ENCODE measurements at regions not wholly inside any gene's neighbourhood (a gene's known extent, or its start where the extent isn't known, plus 50 kb on each side); places are given as distances from the start of the nearest gene placed in this dataset.

- TF ChIP-seq EZH2 (IDR thresholded peaks at IDR 0.05; ENCODE audit: borderline replicate concordance, low read depth, low read length, severe bottlenecking) (no peak), MYC (IDR thresholded peaks at IDR 0.05; ENCODE audit: low read depth, low read length) (no peak), MAX (IDR thresholded peaks at IDR 0.05; ENCODE audit: insufficient read depth, insufficient read length) (no peak), POLR2A (IDR thresholded peaks at IDR 0.05; ENCODE audit: low read depth, low read length) (no peak)
- dilution Hi-C loops (cut with MboI; ENCODE audit: extremely low pct_ligation_motif_present, low sequenced_read_pairs) (no loop called here), intact Hi-C loops (cut with micrococcal nuclease) (no loop called here)
- Histone ChIP-seq H3K9me1 (replicated peaks; ENCODE audit: control insufficient read depth, extremely low read depth, insufficient read depth, low read length) (no peaks in the 10 kb centered on the region), H3K9ac (replicated peaks; ENCODE audit: extremely low read depth, insufficient read depth, low read length) (no peak overlapping the region), H3K4me3 (replicated peaks in 1 of 3; ENCODE audit: insufficient read depth in 1 of 3, low read depth in 1 of 3, low read length in 3 of 3) (no peak overlapping the region), H3K9me3 (replicated peaks; ENCODE audit: control insufficient read depth, insufficient read depth, low read length) (no peaks in the 10 kb centered on the region), H3K79me2 (ENCODE audit: control insufficient read depth, insufficient read depth, low read length) (no peaks in the 10 kb centered on the region), H3K4me2 (ENCODE audit: insufficient read depth, low read length) (no peak overlapping the region), H3K27me3 (ENCODE audit: control insufficient read depth in 2 of 2, insufficient read depth in 2 of 2, low read length in 2 of 2) (no peaks in the 10 kb centered on the region), H3K36me3 (ENCODE audit: control insufficient read depth in 2 of 2, extremely low read depth in 1 of 2, insufficient read depth in 2 of 2, low read length in 2 of 2) (no peaks in the 10 kb centered on the region), H3K27ac (ENCODE audit: insufficient read depth, low read depth, low read length) (no peak overlapping the region), H3K4me1 (ENCODE audit: control insufficient read depth, extremely low read depth, insufficient read depth, low read length) (no peaks in the 10 kb centered on the region), H2AFZ (ENCODE audit: low read depth, low read length) (no peak overlapping the region), H4K20me1 (replicated peaks; ENCODE audit: control insufficient read depth, extremely low read depth, insufficient read depth, low read length) (no peaks in the 10 kb centered on the region)
- BruUV-seq (replicated peaks) = no TSS peak
- DNase-seq (ENCODE audit: low read depth, low spot score) (no peak), FAIRE-seq (no peak)
- CTCF ChIA-PET = interaction anchor here (1.3 kb wide), 1 partner anchor 255 kb away, joined by 3 read pairs; no protein-coding TSS in a partner anchor
- POLR2A ChIA-PET = no interaction called here
These were observed 343.4 kb upstream of the PRICKLE1 start for GRCh38 chr12:42932936-42933335.

- no peak for FAIRE-seq
- Histone ChIP-seq H3K79me2 (ENCODE audit: control insufficient read depth, insufficient read depth, low read length) (no peaks in the 10 kb centered on the region), H3K4me3 (replicated peaks in 1 of 3; ENCODE audit: insufficient read depth in 1 of 3, low read depth in 1 of 3, low read length in 3 of 3) (no peak overlapping the region), H4K20me1 (replicated peaks; ENCODE audit: control insufficient read depth, extremely low read depth, insufficient read depth, low read length) (no peaks in the 10 kb centered on the region), H3K9me1 (replicated peaks; ENCODE audit: control insufficient read depth, extremely low read depth, insufficient read depth, low read length) (no peaks in the 10 kb centered on the region), H2AFZ (ENCODE audit: low read depth, low read length) (no peak overlapping the region), H3K9ac (replicated peaks; ENCODE audit: extremely low read depth, insufficient read depth, low read length) (no peak overlapping the region), H3K36me3 (ENCODE audit: control insufficient read depth in 2 of 2, extremely low read depth in 1 of 2, insufficient read depth in 2 of 2, low read length in 2 of 2) (no peaks in the 10 kb centered on the region), H3K9me3 (replicated peaks; ENCODE audit: control insufficient read depth, insufficient read depth, low read length) (no peaks in the 10 kb centered on the region), H3K27me3 (ENCODE audit: control insufficient read depth in 2 of 2, insufficient read depth in 2 of 2, low read length in 2 of 2) (no peaks in the 10 kb centered on the region), H3K27ac (ENCODE audit: insufficient read depth, low read depth, low read length) (no peak overlapping the region), H3K4me1 (ENCODE audit: control insufficient read depth, extremely low read depth, insufficient read depth, low read length) (no peaks in the 10 kb centered on the region), H3K4me2 (ENCODE audit: insufficient read depth, low read length) (no peak overlapping the region)
- ChIA-PET POLR2A (no interaction called here), CTCF (no interaction called here)
- BruUV-seq (replicated peaks) = no TSS peak
- dilution Hi-C loops (cut with MboI; ENCODE audit: extremely low pct_ligation_motif_present, low sequenced_read_pairs) (no loop called here), intact Hi-C loops (cut with micrococcal nuclease) (no loop called here)
- DNase-seq (ENCODE audit: low read depth, low spot score) = no peak
- TF ChIP-seq POLR2A (IDR thresholded peaks at IDR 0.05; ENCODE audit: low read depth, low read length) (no peak), MYC (IDR thresholded peaks at IDR 0.05; ENCODE audit: low read depth, low read length) (no peak), JUN (IDR thresholded peaks at IDR 0.05; ENCODE audit: borderline replicate concordance, insufficient read depth, insufficient read length, low read depth) (no peak), POLR2AphosphoS5 (IDR thresholded peaks at IDR 0.05; ENCODE audit: insufficient read depth, low read depth, low read length) (no peak), EZH2 (IDR thresholded peaks at IDR 0.05; ENCODE audit: borderline replicate concordance, low read depth, low read length, severe bottlenecking) (no peak), MAX (IDR thresholded peaks at IDR 0.05; ENCODE audit: insufficient read depth, insufficient read length) (no peak), FOS (IDR thresholded peaks at IDR 0.05; ENCODE audit: borderline replicate concordance, insufficient read depth, low read length) (no peak), GATA2 (IDR thresholded peaks at IDR 0.05; ENCODE audit: insufficient read depth, insufficient read length, low read depth, low read length) (no peak), CTCF (IDR thresholded peaks at IDR 0.05; ENCODE audit: extremely low read depth in 1 of 2, insufficient read depth in 1 of 2, low read depth in 1 of 2, low read length in 2 of 2) (no peak)
These were observed 336.7 kb upstream of the PRICKLE1 start for GRCh38 chr12:42926232-42926631.

Data from endothelial cell of umbilical vein (primary cell).